Anterior cingulate cortex (tissue), 58 donors: ENCODE measurements at regions not wholly inside any gene's neighbourhood (a gene's known extent, or its start where the extent isn't known, plus 50 kb on each side); places are given as distances from the start of the nearest gene placed in this dataset.

Source experiments
- DNase-seq, 58 donors: peaks; one replicate each; lab custom pipeline; 2025; lab: John Stamatoyannopoulos, UW

DNA sequence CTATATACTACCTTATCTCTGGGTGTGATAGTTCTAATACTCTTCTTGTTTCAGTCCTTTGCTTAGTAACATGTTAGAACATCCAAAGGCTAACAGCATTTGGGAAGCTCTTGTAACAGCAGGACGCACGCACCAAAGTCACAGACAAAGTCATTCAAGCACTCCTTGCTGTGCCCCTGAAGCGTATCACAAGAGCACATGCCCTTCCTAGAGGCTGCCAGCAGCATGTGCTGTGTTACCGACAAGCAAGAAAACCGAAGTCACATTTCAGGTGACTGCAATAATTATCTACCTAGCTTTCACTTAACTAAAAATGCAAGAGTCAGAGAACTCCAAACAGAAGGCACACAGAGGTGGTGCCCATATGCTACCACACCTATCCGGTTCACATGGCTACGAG lies 194.1 kb downstream of the KLF12 start:
- DNase-seq, result no peak

DNA sequence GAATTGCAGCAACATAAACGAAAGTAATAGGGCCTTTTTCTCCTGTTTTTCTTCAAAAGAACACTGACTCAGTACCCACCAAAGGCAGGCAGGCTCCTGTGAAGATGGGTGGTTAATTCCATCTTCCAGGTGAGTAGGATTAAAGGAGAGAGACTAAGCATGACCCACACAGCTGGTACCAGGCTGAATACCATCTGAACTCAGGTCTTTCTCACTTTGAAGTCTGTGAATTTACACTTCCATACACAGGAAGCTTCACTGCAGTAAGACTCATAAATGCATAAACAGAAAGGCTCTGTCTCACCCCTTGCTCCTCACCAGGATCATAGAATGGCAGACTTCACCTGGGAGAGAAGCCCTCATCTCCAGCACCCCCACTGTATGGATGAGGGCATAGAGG lies 194.6 kb downstream of the KLF12 start:
- DNase-seq, result no peak

DNA sequence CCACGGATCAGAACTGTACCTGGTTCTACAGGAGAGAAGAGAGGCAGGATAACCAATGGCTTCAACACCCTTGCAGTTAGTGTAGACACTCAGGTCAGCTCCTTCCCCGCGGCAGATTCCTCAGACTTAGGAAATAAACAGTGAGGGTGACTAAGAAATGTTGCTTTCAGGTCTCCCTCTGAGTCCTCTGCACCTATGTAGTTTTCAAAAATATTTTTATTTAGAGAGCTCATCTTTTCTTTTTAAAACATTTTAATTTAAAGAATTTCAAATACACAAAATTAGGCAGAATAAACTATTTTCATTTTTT lies 195.2 kb downstream of the KLF12 start:
- no peak for DNase-seq

GRCh38 chr13:73938372-73939070 lies 195.7 kb downstream of the KLF12 start:
- no peak for DNase-seq

- DNase-seq, result no peak
Observed at GRCh38 chr13:73937441-73937840, 196.8 kb downstream of the KLF12 start.

GRCh38 chr13:73935991-73936390 lies 198.2 kb downstream of the KLF12 start:
- DNase-seq, result no peak

DNA sequence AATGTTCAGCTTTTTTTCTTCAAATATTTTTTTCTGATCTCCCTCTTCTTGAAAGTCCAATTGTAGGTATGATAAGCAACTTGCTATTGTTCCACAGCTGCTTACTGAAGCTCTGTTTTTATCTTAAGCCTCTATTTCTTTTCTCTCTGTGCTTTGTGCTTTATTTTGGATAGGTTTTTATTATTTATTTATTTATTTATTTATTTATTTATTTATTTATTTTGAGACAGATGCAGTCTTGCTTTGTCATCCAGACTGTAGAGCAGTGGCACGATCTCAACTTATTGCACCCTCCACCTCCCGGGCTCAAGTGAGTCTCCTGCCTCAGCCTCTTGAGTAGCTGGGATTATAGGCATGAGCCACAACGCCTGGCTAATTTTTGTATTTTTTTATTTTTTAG lies 199.4 kb downstream of the KLF12 start:
- DNase-seq, result no peak

GRCh38 chr13:73934215-73934641 lies 200.0 kb downstream of the KLF12 start:
- DNase-seq, result no peak

DNA sequence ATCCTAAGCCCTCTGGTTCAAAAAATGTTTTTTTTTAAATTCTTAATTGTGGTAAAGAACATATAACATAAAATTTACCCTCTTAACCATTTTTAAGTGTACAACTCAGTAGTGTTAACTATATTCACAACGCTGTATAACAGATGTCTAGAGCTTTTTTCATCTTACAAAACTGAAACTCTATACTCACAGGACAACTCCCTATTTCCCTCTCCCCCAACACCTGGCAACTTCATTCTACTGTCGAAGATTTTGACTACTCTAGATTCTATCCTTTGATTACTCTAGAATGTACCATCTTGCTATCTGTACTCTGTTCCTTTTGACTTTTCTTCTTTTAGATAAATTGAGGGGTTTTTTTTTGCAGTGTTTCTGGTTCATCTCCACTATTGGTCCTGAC lies 200.4 kb downstream of the KLF12 start:
- no peak for DNase-seq

GRCh38 chr13:73932091-73932490 lies 202.1 kb downstream of the KLF12 start:
- DNase-seq, result no peak

DNA sequence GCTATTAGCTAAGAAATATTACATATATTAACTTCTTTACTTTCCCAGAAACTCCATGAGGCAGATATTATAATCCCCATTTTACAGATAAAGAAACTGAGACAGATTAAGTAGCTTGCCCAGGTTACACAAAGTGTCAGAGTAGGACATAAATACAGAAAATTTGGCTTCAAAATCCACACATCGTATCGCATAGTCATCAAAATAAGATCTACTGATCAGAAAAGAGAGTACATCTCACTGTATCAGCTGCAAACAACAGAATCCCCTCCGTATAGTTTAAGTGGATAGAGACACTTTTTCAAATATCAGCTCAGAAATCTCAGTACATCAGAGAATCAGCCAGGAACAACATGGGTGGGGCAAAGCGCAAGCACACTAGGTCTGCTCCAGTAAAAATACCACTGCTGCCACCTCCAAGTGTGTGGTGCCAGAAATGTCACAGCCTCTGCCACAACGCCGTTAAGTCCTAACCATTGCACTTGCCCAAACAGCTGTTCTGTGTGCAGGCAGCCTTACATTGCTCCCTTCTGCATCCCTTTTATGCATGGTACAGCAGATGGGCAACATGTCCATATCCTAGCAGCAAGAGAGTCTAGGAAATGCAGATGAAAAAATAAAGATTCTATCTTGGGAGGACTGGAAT lies 204.8 kb downstream of the KLF12 start:
- DNase-seq, result no peak

DNA sequence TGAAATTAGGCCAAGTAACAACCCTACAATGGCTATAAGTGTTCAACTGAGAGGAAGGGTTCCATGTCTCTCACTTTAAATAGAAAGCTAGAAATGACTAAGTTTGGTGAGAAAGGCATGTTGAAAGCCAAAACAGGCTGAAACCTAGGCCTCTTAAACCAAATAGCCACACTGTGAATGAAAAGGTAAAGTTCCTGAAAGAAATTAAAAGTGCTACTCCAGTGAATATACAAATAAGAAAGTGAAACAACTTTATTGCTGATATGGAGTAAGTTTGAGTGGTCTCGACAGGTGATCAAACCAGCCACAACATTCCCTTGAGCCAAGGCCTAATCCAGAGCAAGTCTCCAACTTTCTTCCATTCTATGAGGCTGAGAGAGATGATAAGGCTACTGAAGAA lies 209.6 kb downstream of the KLF12 start:
- no peak for DNase-seq

DNA sequence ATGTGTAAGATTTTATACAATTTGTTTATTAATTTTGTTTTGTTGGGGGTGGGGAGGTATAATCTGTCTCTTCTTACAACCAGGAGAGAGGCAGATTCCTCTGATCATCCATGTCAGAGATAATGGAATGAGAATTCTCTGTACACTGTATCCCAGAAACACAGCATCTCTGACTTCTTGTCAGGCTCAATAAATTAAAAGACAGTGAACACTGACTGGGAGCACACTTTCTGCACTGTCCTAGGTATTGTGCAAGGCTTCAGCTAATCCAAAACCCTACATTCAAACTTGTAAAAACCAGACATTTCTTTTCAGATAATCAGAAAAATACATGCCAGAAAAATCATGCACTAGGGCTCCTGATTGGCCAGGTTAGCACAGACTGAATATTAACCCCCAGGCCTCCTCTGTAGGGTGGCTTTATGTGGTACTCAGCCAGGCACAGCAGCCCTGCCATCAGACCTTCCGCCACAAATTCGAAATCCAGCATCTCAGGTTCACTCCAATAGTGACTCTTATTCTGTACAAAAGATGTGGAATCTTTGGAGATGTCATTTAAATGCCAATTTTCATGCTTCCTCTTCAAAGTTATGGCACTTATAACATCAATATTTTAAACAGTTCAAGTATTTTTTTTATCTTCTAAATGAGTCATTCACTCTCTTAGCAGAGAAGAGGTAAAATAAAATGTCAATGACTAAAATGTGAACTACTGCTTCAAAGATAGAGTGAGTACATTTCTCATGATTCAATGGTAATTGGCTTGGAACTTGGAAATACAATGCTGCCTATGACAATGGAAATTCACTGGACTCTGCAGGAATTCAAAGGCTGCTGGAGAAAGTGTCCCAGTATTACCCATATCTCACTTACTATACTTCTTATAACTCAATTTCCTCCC lies 211.5 kb downstream of the KLF12 start:
- no peak for DNase-seq

- DNase-seq, result no peak
Observed at GRCh38 chr13:73918691-73919090, 215.5 kb downstream of the KLF12 start.

GRCh38 chr13:73913751-73914518 lies 220.3 kb downstream of the KLF12 start:
- no peak for DNase-seq

DNA sequence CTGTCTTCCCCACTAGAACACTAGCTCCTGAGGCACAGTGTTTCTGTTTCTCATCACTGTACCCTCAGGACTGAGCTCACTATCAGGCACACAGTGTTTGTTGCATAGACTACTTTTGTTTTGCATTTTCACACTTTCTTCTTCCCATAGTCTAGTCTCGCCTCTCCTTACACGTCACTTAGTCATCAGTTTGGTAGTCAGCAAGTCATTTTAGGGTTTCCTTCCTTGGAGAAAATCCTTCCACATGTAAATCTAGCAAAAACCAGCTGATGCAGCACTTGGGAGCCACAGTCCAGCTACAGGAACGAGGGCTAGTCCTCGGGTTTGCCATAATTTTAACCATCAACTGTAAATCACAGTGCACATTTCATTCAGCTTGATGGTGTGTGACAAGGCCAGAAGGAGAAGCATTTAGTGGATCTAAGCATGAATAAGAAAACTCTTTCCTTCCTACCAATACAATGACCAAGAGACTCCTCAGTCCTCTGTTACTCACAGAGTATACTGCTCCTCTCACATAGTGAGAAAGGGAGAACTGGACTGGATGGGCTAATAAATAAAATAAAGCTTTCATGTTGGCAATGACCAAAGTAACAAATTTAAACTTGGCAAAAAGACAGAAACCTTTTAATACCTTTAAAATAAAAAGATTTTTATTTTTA lies 221.0 kb downstream of the KLF12 start:
- DNase-seq, result no peak

DNA sequence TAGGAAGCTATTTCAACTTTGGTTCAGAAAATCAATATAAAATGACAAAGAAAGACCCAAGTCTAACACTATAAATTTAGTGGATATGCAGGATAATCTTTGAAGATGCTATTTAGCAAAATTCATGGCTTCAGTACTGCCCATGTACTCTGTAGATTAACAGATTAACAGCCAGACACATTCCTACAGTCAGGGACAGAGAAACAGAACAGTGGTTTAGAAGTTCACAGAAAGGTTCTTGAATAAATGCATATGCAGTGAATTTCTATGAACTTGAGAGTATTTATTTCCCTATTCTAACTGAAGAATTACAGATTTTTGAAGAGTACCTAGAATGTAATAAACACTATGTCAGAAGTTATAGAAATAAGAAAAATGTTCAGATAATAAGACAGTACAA lies 222.8 kb downstream of the KLF12 start:
- DNase-seq, result no peak

DNA sequence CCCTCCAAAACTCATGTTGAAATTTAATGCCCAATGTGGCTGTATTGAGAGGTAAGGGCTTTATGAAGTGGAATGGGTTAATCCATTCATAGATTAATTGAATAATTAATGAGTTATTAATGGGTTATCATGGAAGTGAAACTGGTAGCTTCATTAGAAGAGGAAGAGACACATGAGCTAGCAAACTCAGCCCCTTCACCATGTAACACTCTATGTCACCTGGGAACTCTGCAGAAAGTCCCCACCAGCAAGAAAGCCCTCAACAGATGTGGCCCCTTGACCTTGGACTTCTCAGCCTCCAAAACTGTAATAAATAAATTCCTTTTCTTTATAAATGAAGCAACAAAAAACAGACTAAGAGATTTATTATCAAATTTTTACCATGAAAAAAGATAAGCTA lies 223.5 kb downstream of the KLF12 start:
- DNase-seq, result no peak

DNA sequence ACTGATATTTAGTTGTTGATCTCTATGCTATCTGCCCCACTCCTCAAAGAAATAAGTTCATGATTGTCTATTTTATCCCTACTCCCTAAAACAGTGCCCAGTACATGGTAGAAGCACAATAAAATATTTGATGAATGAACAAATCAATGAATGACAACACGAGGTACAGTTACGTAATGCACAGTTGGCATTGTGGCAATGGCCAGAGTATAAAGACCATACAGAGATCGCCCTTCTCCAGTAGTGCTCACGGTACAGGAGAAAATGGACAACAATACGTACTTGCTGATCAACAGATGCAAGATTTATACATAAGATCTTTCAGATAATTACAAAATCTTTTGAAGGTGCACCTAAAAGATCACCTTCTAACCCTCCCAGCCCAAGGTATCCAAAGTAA lies 225.4 kb downstream of the KLF12 start:
- DNase-seq, result no peak

- no peak for DNase-seq
Observed at GRCh38 chr13:73904625-73905024, 229.6 kb downstream of the KLF12 start.
